HCT116 (cell line): ENCODE measurements at regions not wholly inside any gene's neighbourhood (a gene's known extent, or its start where the extent isn't known, plus 50 kb on each side); places are given as distances from the start of the nearest gene placed in this dataset.
"Not testable (repeated sequence)": the region's sequence is repeated elsewhere in the genome, so short reads cannot be mapped to it uniquely, and the experiment has no call there.

Experiments
- ATAC-seq: fragments of 200-7000 bp; cut with Tn5 transposase; 2 replicates; pipeline ENCODE4 v1.9.1; 2020; ENCODE audit warnings: mild to moderate bottlenecking, moderate library complexity
- BruUV-seq: library from RNA; stranded (reverse); fragments of 400-500 nt; replicated peaks from 2 replicates; lab custom pipeline; 2021; lab: Mats Ljungman, UMichigan
- CTCF ChIA-PET: fragments of 300-600 bp; sonication (Branson Sonifier 250); formaldehyde crosslinking; loops from one replicate; lab custom pipeline; 2021; ENCODE audit warnings: antibody characterized with exemption; lab: Charles Lee
- POLR2A ChIA-PET: fragments of 300-600, 350-600 bp; sonication (Branson Sonifier 250); formaldehyde crosslinking; loops from one replicate; lab custom pipeline; 2021; ENCODE audit warnings: antibody characterized with exemption; lab: Charles Lee
- RAD21 ChIA-PET, 2 experiments: fragments of 300-600 bp; sonication (Branson Sonifier 250); formaldehyde crosslinking; loops; one replicate each; lab custom pipeline; 2023; ENCODE audit warnings: low total read pairs in 2 of 2; ENCODE audit not compliant: uncharacterized antibody in 2 of 2, unreplicated experiment in 2 of 2, low non-redundant PET in 1 of 2; lab: Charles Lee
- DNase-seq: peaks from one replicate; pipeline ENCODE4 v3.0.0-alpha.2; 2010; ENCODE audit warnings: low read depth, low spot score
- H2AFZ ChIP-seq: fragments of 200-600 bp; shearing (Covaris generic), sonication (generic); 2 replicates; pipeline ENCODE4 v1.6.1; 2017; ENCODE audit warnings: low read depth, mixed run types, mixed read lengths, antibody characterized with exemption, low read length; ENCODE audit not compliant: poor library complexity, severe bottlenecking
- H3K27ac ChIP-seq: 2 replicates; pipeline ENCODE4 v1.5.1; 2012; ENCODE audit warnings: low read depth, low read length
- H3K27me3 ChIP-seq: fragments of 200-600 bp; sonication (generic); 2 replicates; pipeline ENCODE4 v1.6.1; 2016; ENCODE audit warnings: mixed run types, low read length, mixed read lengths; ENCODE audit not compliant: insufficient read depth
- H3K36me3 ChIP-seq, 2 experiments: fragments of 200-500 bp in 1 of 2; fragments of 200-600 bp in 1 of 2; sonication (Bioruptor generic) in 1 of 2; sonication (generic) in 1 of 2; 2 replicates each; pipeline versions ENCODE4 v1.5.1 to v1.6.1; 2014 to 2016; ENCODE audit warnings: low read length in 2 of 2, inconsistent platforms in 1 of 2, mixed read lengths in 1 of 2, mixed run types in 1 of 2; ENCODE audit not compliant: insufficient read depth in 2 of 2, control insufficient read depth in 1 of 2
- H3K4me1 ChIP-seq, 2 experiments: fragments of 200-600 bp in 1 of 2; sonication (generic) in 1 of 2; 2 replicates each; pipeline versions ENCODE4 v1.5.1 to v1.6.1; 2012 to 2017; ENCODE audit warnings: low read length in 2 of 2, inconsistent platforms in 1 of 2, mild to moderate bottlenecking in 1 of 2, mixed read lengths in 1 of 2, mixed run types in 1 of 2, moderate library complexity in 1 of 2; ENCODE audit not compliant: insufficient read depth in 2 of 2, control insufficient read depth in 1 of 2
- H3K4me2 ChIP-seq: fragments of 200-600 bp; sonication (generic); 2 replicates; pipeline ENCODE4 v1.6.1; 2017; ENCODE audit warnings: mixed run types, low read length, mixed read lengths
- H3K4me3 ChIP-seq, 2 experiments: fragments of 200-600 bp in 1 of 2; sonication (generic) in 1 of 2; replicated peaks in 1 of 2; 2 replicates each; pipeline ENCODE4 v1.5.1; 2011 to 2016; ENCODE audit warnings: low read length in 2 of 2, control low read depth in 1 of 2, low read depth in 1 of 2, mild to moderate bottlenecking in 1 of 2, mixed read lengths in 1 of 2, mixed run types in 1 of 2
- H3K79me2 ChIP-seq: fragments of 200-600 bp; sonication (generic); 2 replicates; pipeline ENCODE4 v1.6.1; 2017; ENCODE audit warnings: mild to moderate bottlenecking, mixed run types, low read length, moderate library complexity, mixed read lengths; ENCODE audit not compliant: insufficient read depth
- H3K9ac ChIP-seq: fragments of 200-600 bp; sonication (generic); 2 replicates; pipeline ENCODE4 v1.6.1; 2016; ENCODE audit warnings: low read length, mixed read lengths
- H3K9me2 ChIP-seq: fragments of 200-600 bp; sonication (generic), shearing (Covaris generic); 2 replicates; pipeline ENCODE4 v1.6.1; 2017; ENCODE audit warnings: mixed run types, mild to moderate bottlenecking, moderate library complexity; ENCODE audit not compliant: insufficient read depth
- H3K9me3 ChIP-seq, 2 experiments: fragments of 200-500 bp in 1 of 2; fragments of 200-600 bp in 1 of 2; sonication (Bioruptor generic) in 1 of 2; sonication (generic) in 1 of 2; 2 replicates each; pipeline ENCODE4 v1.6.1; 2014 to 2017; ENCODE audit warnings: low read length in 2 of 2, mixed read lengths in 2 of 2, inconsistent platforms in 1 of 2, low read depth in 1 of 2, mild to moderate bottlenecking in 1 of 2, mixed run types in 1 of 2, moderate library complexity in 1 of 2; ENCODE audit not compliant: control insufficient read depth in 1 of 2, insufficient read depth in 1 of 2
- H4K20me1 ChIP-seq: fragments of 200-600 bp; sonication (generic), shearing (Covaris generic); 2 replicates; pipeline ENCODE4 v1.6.1; 2017; ENCODE audit warnings: mixed run types, mild to moderate bottlenecking, moderate library complexity; ENCODE audit not compliant: insufficient read depth
- CEBPB ChIP-seq: IDR thresholded peaks from 2 replicates; pipeline ENCODE4 v1.6.1; 2012; ENCODE audit warnings: low read depth
- MAX ChIP-seq: IDR thresholded peaks from 2 replicates; pipeline ENCODE4 v1.6.1; 2012
- REST ChIP-seq: IDR thresholded peaks from 2 replicates; pipeline ENCODE4 v1.6.1; 2012; ENCODE audit warnings: low read depth
- SRF ChIP-seq: IDR thresholded peaks from 2 replicates; pipeline ENCODE4 v1.6.1; 2012; ENCODE audit warnings: low read depth
- ZNF274 ChIP-seq: fragments of 200-500 bp; sonication (Bioruptor generic); IDR thresholded peaks from 2 replicates; pipeline ENCODE4 v1.6.1; 2014; ENCODE audit warnings: mild to moderate bottlenecking, low read depth, low read length, inconsistent platforms
- intact Hi-C: fragments of 100-400 bp; cut with micrococcal nuclease; formaldehyde crosslinking; loops from 2 replicates; pipeline ENCODE4 v1.10.0; 2022

- no peaks in the 10 kb centered on the region for H3K79me2 ChIP-seq
- no peak overlapping the region for H3K27ac ChIP-seq
- no peak for TF ChIP-seq CEBPB
- no peak for TF ChIP-seq SRF
- no peak for TF ChIP-seq ZNF274
- TF ChIP-seq MAX, result no peak
- no peak for TF ChIP-seq REST
- H3K27me3 ChIP-seq, result no peaks in the 10 kb centered on the region
- no peak overlapping the region for H3K4me3 ChIP-seq
- ATAC-seq (no peak), DNase-seq (no peak)
- peaks cover 18 to 26% of the 10 kb centered on the region in 2 experiments; a peak in 2 of 4 replicates for H3K9me3 ChIP-seq
- POLR2A ChIA-PET, result no interaction called here
- no peaks in the 10 kb centered on the region for H3K36me3 ChIP-seq
- no peaks in the 10 kb centered on the region for H3K9me2 ChIP-seq
- no peaks in the 10 kb centered on the region for H3K4me1 ChIP-seq
- H3K4me2 ChIP-seq, result no peak overlapping the region
- no TSS peak for BruUV-seq
- CTCF ChIA-PET, result no interaction called here
- no peak overlapping the region for H2AFZ ChIP-seq
- no peak overlapping the region for H3K9ac ChIP-seq
- RAD21 ChIA-PET, result no interaction called here
- intact Hi-C loops, result no loop called here
- no peaks in the 10 kb centered on the region for H4K20me1 ChIP-seq
Observed at GRCh38 chr5:25662610-25663009, 1017.8 kb upstream of the CDH10 start.

GRCh38 chr5:25650316-25650715, 1005.5 kb upstream of the CDH10 start:
- H3K4me3 ChIP-seq, H3K27ac ChIP-seq, H2AFZ ChIP-seq, H3K79me2 ChIP-seq, H4K20me1 ChIP-seq, RAD21 ChIA-PET, intact Hi-C loops, H3K4me1 ChIP-seq, H3K9me2 ChIP-seq, ATAC-seq, H3K4me2 ChIP-seq, POLR2A ChIA-PET, CTCF ChIA-PET, H3K9ac ChIP-seq, H3K27me3 ChIP-seq, DNase-seq, BruUV-seq, H3K36me3 ChIP-seq: not testable (repeated sequence)
- H3K9me3 ChIP-seq, result peaks cover 0 to 14% of the 10 kb centered on the region in 2 experiments; a peak in 2 of 4 replicates
